ENCODE measurements at regions not wholly inside any gene's neighbourhood (a gene's known extent, or its start where the extent isn't known, plus 50 kb on each side); places are given as distances from the start of the nearest gene placed in this dataset.

DNA sequence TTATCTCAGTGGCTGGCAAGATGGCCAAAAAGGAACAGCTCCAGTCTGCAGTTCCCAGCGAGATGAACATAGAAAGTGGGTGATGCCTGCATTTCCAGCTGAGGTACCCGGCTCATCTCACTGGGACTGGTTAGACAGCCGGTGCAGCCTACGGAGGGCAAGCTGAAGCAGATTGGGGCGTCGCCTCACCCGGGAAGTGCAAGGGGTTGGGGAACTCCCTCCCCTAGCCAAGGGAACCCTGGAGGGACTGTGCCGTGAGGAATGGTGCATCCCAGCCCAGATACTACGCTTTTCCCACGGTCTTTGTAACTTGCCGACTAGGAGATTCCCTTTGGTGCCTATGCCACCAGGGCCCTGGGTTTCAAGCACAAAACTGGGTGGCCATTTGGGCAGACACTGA, 324.7 kb downstream of the GJA1 start:
- TF ChIP-seq EP300 (IDR thresholded peaks at IDR 0.05) (no peak), POLR2A (IDR thresholded peaks at IDR 0.05; ENCODE audit: low read depth) (no peak)
- TF ChIP-seq, protein P1, sequence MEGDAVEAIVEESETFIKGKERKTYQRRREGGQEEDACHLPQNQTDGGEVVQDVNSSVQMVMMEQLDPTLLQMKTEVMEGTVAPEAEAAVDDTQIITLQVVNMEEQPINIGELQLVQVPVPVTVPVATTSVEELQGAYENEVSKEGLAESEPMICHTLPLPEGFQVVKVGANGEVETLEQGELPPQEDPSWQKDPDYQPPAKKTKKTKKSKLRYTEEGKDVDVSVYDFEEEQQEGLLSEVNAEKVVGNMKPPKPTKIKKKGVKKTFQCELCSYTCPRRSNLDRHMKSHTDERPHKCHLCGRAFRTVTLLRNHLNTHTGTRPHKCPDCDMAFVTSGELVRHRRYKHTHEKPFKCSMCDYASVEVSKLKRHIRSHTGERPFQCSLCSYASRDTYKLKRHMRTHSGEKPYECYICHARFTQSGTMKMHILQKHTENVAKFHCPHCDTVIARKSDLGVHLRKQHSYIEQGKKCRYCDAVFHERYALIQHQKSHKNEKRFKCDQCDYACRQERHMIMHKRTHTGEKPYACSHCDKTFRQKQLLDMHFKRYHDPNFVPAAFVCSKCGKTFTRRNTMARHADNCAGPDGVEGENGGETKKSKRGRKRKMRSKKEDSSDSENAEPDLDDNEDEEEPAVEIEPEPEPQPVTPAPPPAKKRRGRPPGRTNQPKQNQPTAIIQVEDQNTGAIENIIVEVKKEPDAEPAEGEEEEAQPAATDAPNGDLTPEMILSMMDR (IDR thresholded peaks at IDR 0.05), result no peak
